ENCODE measurements at regions not wholly inside any gene's neighbourhood (a gene's known extent, or its start where the extent isn't known, plus 50 kb on each side); places are given as distances from the start of the nearest gene placed in this dataset.
"Not testable (repeated sequence)": the region's sequence is repeated elsewhere in the genome, so short reads cannot be mapped to it uniquely, and the experiment has no call there.

DNA sequence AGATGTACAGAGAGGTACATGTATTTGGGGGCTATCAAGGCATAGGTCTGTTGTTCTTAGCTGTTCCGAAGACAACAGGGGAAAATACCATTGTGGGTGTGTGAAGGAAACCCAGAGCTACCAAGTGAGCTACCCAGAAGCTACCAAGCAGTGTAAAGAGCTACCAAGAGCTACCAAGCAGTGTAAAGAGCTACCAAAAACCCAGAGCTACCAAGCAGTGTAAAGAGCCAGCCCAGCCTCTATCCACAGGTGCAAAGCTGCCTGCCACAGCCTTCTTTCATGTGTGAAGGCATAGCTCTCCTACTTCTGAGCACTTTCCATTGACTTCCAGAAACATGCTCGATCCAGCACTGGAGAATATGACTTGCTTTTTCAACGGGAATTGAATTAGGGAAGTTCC, 145.7 kb downstream of the AKAP11 start:
- Mint-ChIP-seq H3K27me3 (no peaks in the 10 kb centered on the region), H3K4me1 (peaks cover 61% of the 10 kb centered on the region), H3K4me3 (no peak overlapping the region), H3K9me3 (no peaks in the 10 kb centered on the region), H3K27ac (no peak overlapping the region)
- ATAC-seq (peak; percentile 52), DNase-seq (no peak)

DNA sequence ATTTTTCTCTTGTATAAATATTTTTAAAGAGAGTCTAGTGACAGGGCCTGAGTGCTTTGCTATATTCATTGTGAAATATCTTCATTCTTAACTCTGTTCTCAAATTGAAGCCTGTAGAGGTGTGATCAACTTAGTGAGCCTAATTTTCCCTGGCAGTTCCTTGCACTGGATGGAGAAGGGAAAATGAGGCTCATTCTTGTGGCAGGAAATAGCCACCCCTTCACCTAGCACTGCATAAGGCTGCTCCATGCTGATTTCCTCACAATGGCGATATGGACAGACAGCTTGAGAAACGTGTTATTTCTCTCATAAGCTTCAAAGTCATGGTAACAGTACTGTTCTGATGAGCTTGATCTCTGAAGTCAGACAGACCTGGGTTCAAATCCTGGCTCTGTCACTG, 146.2 kb downstream of the AKAP11 start:
- H3K4me3 Mint-ChIP-seq: no peak overlapping the region
- ATAC-seq (no peak), DNase-seq (no peak)
- H3K9me3 Mint-ChIP-seq: peaks cover 0 to 4% of the 10 kb centered on the region in 2 donors
- H3K27me3 Mint-ChIP-seq: no peaks in the 10 kb centered on the region
- H3K27ac Mint-ChIP-seq: no peak overlapping the region
- peaks cover 55% of the 10 kb centered on the region for H3K4me1 Mint-ChIP-seq

DNA sequence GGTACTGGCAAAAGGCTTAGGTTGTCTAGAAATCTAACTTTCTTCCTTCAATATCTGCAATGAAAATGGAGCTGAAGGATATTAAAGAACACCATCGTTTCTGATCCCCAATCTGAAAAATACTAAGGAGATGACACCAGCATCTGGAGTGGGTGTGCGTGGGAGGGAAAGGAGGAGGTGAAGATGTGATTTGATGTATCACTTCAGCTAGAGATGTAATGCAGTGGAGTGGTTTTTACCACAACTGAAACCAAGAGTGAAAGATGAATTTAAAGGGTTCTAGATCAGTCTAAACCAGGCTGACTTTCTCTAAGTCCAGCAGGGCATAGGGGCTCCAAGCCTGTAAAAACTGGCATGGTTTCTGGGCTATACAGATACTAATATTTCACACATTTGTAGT, 148.4 kb downstream of the AKAP11 start:
- DNase-seq (peak; percentile 28 to 55), ATAC-seq (peak; percentile 98)
- Mint-ChIP-seq H3K4me1 (peaks cover 40% of the 10 kb centered on the region), H3K4me3 (peak overlapping the region in 1 of 2 donors; percentile 17), H3K27me3 (no peaks in the 10 kb centered on the region), H3K9me3 (peaks cover 7 to 10% of the 10 kb centered on the region in 2 donors), H3K27ac (no peak overlapping the region)

DNA sequence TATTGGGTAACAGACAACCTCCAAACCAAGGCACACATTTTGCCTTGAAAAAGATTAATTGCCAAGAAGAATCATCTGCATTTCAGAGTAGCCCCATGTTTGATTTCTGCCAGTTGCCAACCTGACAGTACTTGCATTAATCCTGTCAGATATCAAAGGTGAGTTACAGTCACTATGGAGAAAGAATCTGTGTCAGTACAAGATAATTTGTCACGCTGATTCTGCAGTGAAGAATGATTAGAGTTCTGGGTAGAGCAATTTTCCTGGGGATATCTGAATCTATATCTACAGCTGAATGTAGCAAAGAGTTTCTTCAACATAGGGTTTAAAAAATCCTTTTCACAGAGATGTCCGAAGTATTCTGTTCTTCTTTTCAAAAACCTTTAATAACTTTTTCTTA, 150.7 kb downstream of the AKAP11 start:
- H3K9me3 Mint-ChIP-seq: peaks cover 7 to 10% of the 10 kb centered on the region in 2 donors
- no peak overlapping the region for H3K27ac Mint-ChIP-seq
- H3K4me1 Mint-ChIP-seq: peaks cover 36% of the 10 kb centered on the region
- no peak overlapping the region for H3K4me3 Mint-ChIP-seq
- no peak for DNase-seq
- H3K27me3 Mint-ChIP-seq: no peaks in the 10 kb centered on the region
- no peak for ATAC-seq

DNA sequence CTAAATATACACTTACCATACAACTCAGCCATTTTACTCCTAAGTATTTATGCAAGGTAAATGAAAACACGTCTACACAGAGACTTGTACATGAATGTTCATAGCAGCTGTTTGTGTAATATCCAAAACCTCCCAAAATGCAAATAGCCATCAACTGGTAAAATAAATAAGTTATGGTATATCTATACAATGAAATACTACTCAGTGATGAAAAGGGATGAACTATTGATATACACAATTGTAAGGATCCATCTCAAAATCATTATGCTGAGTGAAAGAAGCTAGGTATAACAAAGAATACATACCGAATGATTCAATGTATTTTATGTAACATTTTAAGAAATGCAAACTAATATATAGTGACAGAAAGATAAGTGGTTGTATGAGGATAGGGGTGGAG, 149.8 kb upstream of the TNFSF11 start:
- no peak overlapping the region for H3K4me3 Mint-ChIP-seq
- ATAC-seq (no peak), DNase-seq (no peak)
- H3K9me3 Mint-ChIP-seq: peaks cover 7 to 10% of the 10 kb centered on the region in 2 donors
- H3K27ac Mint-ChIP-seq: no peak overlapping the region
- H3K4me1 Mint-ChIP-seq: peaks cover 21% of the 10 kb centered on the region
- H3K27me3 Mint-ChIP-seq: no peaks in the 10 kb centered on the region

DNA sequence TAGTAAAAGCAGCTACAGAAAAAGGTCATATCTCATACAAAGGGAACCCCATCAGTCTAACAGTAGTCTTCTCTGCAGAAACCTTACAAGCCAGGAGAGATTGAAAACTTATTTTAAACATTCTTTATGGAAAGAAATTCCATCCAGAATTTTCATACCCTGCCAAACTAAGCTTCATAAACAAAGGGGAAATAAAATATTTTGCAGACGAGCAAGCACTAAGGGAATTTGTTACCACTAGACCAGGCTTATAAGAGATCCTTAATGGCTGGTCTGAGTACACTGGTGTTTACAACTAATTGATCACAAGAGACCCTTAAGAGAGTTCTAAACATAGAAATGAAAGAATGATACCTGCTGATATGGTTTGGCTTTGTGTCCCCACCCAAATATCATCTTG, 128.6 kb upstream of the TNFSF11 start:
- no peaks in the 10 kb centered on the region for H3K27me3 Mint-ChIP-seq
- H3K4me1 Mint-ChIP-seq: no peaks in the 10 kb centered on the region
- H3K9me3 Mint-ChIP-seq: peaks cover 34 to 48% of the 10 kb centered on the region in 2 donors
- H3K27ac Mint-ChIP-seq: no peak overlapping the region
- H3K4me3 Mint-ChIP-seq: no peak overlapping the region
- no peak for DNase-seq
- no peak for ATAC-seq

DNA sequence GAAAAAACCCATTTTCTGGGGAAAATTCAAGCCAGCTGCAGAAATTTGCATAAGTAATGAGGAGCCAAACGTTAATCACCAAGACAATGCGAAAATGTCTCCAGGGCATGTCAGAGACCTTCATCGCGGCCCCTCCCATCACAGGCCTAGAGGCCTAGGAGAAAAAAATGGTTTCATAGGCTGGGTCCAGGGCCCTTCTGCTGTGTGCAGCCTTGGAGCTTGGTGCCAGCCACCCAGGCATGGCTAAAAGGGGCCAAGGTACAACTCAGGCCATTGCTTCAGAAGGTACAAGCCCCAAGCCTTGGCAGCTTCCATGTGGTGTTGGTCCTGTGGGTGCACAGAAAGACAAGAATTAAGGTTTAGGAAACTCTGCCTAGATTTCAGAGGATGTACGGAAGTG, 127.4 kb upstream of the TNFSF11 start:
- H3K9me3 Mint-ChIP-seq: peaks cover 42 to 56% of the 10 kb centered on the region in 2 donors
- H3K27ac Mint-ChIP-seq, H3K27me3 Mint-ChIP-seq, DNase-seq, ATAC-seq, H3K4me1 Mint-ChIP-seq, H3K4me3 Mint-ChIP-seq: not testable (repeated sequence)

DNA sequence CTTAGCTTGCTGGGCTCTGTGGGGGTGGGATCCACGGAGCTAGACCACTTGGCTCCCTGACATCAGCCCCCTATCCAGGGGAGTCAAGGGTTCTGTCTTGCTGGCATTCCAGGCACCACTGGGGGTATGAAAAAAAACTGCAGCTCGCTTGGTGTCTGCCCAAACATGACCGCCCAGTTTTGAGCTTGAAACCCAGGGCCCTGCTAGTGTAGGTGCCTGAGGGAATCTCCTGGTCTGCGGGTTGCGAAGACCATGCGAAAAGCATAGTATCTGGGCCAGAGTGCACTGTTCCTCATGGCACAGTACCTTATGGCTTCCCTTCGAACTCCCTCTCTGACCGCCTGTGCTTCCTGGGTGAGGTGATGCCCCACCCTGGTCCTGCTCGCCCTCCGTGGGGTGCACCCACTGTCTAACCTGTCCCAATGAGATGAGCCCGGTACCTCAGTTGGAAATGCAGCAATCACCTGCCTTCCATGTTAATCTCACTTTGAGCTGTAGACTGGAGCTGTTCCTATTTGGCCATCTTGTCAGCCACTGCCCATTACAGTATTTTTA, 120.8 kb upstream of the TNFSF11 start:
- H3K4me3 Mint-ChIP-seq: no peak overlapping the region
- no peak for DNase-seq
- H3K9me3 Mint-ChIP-seq: peaks cover 19 to 21% of the 10 kb centered on the region in 2 donors
- no peaks in the 10 kb centered on the region for H3K27me3 Mint-ChIP-seq
- peaks cover 4% of the 10 kb centered on the region for H3K4me1 Mint-ChIP-seq
- no peak overlapping the region for H3K27ac Mint-ChIP-seq
- no peak for ATAC-seq

DNA sequence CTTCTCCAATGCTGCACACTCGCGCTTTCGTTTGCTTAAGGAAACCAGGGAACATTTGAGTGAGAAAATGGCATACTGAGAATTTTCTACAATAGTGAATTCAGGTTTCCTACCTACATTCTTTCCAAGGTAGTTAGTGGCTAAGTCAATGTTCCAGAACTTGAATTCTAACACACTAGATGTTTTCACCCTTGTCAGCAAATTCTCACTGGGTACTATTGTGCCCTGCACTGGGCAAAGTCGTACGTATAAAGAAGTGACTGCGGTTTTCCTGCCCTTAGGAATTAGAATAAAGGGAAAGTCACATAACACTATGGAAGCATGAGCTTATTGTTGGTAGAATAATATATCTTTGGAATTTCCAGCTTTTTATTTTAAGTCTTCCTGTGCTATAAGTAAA, 119.2 kb upstream of the TNFSF11 start:
- H3K27me3 Mint-ChIP-seq: no peaks in the 10 kb centered on the region
- no peak overlapping the region for H3K4me3 Mint-ChIP-seq
- peaks cover 18% of the 10 kb centered on the region in 2 donors for H3K9me3 Mint-ChIP-seq
- H3K27ac Mint-ChIP-seq: no peak overlapping the region
- DNase-seq (no peak), ATAC-seq (no peak)
- H3K4me1 Mint-ChIP-seq: peaks cover 7% of the 10 kb centered on the region

DNA sequence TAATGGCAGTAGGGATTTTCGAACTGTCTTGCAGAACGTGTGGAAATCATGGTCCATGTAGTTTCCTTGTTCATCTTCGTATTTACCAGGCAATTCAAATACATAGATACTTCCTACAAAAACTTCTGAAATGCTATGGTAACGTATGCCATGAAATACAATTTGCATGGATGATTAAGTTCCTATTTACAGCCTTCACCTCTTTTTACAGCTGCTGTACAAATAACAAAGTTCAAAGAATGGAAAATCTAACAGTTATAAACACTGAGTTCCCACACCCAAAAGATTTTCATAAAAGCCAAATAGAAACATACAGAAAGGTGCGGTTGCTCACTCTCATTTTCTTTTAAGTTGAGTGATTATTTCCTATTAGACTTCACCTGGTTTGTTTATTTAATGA, 115.8 kb upstream of the TNFSF11 start:
- ATAC-seq: no peak
- H3K9me3 Mint-ChIP-seq: peaks cover 29 to 39% of the 10 kb centered on the region in 2 donors
- no peak overlapping the region for H3K4me3 Mint-ChIP-seq
- no peak overlapping the region for H3K27ac Mint-ChIP-seq
- H3K27me3 Mint-ChIP-seq: no peaks in the 10 kb centered on the region
- peaks cover 7% of the 10 kb centered on the region for H3K4me1 Mint-ChIP-seq
- no peak for DNase-seq

DNA sequence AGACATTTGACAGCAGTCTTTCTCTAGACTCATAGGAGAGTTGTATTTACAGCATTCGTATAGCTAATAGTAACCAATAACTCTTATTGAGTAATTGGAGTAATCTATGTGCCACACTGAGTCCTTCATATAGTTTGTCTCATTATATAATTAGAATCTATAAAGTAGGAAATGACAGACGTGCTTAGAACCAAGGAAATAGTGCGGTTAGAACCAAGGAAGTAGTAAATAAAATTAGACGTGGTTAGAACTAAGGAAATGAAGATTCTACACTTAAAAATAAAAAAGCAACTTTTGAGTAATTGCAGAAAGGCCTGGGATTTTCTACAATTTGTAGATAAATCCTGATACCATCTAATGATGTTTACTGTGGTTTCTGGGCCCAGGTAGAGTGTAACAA, 107.8 kb upstream of the TNFSF11 start:
- no peak for ATAC-seq
- peaks cover 35 to 37% of the 10 kb centered on the region in 2 donors for H3K9me3 Mint-ChIP-seq
- H3K27me3 Mint-ChIP-seq: no peaks in the 10 kb centered on the region
- no peak overlapping the region for H3K27ac Mint-ChIP-seq
- no peak for DNase-seq
- H3K4me1 Mint-ChIP-seq: peaks cover 15% of the 10 kb centered on the region
- no peak overlapping the region for H3K4me3 Mint-ChIP-seq

DNA sequence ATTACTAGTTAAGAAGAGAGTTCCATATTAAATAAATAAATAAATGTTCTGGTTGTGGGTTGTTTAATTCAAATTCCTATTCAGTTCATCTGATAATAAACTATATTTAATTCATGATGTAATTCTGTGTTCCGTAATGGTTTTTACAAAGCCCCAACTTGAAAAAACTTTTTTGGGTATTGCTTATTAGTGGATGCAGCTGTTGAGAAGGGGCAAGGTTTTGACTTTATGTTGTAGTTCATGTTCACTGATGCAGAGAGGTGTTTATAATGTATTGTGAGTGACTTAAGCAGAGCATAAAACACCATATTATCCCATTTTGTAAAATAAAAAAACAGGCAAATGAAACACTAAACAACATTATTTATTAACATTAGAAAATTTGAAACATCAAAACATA, 107.3 kb upstream of the TNFSF11 start:
- peaks cover 30 to 34% of the 10 kb centered on the region in 2 donors for H3K9me3 Mint-ChIP-seq
- peaks cover 15% of the 10 kb centered on the region for H3K4me1 Mint-ChIP-seq
- ATAC-seq: no peak
- H3K4me3 Mint-ChIP-seq: no peak overlapping the region
- H3K27me3 Mint-ChIP-seq: no peaks in the 10 kb centered on the region
- DNase-seq: no peak
- H3K27ac Mint-ChIP-seq: no peak overlapping the region

DNA sequence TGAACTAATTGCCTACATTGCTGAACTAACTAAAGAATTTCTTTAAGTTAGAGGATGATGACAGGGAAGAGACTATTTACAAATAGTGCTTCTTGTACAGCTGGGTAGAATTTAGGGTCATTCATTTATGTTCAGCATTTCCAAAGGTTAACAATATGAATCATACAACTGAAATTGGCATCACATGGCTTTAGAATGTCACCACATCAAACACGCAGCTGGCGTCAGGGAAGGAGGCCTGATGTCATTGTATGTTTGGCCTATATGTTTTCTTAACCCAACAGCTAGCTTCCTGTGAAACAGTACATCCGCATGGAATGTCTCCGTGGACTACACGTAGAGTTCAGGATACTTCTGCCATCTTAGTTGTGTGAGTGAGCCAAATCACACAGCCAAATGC, 99.0 kb upstream of the TNFSF11 start:
- peak; percentile 24 to 43 for DNase-seq
- Mint-ChIP-seq H3K4me1 (peaks cover 16% of the 10 kb centered on the region), H3K27me3 (no peaks in the 10 kb centered on the region), H3K4me3 (no peak overlapping the region), H3K27ac (no peak overlapping the region), H3K9me3 (no peaks in the 10 kb centered on the region)
- ATAC-seq: peak; percentile 88

DNA sequence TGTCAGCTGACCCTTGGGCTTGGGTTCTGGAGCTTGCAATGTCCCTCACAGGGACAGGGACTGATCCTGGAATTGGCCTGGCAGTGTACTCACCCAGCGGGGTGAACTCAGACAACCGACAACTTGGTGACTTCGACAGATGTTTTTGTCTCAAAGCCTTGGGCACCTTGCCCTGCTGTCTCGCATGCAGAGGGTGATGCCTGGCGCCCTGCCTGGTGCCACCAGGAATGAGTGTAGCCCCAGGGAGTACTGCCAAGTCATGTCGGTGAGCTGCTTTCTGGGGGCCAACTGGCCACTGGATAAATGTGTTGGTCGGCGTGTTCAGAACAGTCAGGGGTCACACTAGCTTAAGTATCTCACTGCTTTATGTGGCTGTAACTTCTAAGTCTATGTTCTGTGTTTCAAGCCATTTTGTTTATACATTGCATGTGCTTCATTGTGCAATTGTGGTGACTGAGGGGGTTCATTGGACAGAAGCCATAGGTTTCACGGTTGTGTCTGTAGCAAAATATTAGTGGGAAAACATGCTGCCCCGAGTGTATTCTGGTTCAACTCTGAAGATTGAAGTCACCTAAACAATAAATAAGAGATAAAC, 96.3 kb upstream of the TNFSF11 start:
- no peak for DNase-seq
- Mint-ChIP-seq H3K27me3 (no peaks in the 10 kb centered on the region), H3K4me3 (no peak overlapping the region), H3K9me3 (no peaks in the 10 kb centered on the region), H3K4me1 (peaks cover 16% of the 10 kb centered on the region), H3K27ac (no peak overlapping the region)
- no peak for ATAC-seq

DNA sequence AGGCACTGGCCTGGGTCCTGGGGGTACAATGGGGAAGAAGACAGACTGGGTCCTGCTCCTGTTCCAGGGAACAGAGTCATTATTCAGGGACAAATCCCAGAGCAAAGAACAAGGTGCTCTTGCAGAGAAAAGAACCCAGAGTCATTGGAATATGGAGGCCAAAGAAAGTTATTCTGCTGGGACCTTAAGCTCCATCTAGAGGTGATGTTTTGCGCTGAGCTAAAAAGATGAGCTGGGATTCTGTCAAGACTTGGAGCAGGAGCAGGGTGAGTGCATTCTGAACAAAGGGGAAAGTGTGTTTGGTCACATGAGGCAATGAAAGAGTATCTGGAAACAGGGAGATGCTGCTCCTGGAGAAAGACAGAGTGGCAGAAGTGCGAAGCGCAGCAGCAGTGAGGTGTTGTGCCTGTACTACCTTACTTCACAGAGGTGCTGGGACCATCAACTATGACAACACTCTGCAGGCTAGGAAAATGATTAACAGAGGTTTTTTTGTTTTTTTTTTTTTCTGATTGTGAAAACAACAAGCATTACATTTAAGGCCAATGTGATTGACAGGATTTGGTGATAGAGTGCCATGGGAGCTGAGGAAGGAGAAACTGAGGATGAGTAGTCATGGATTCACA, 95.3 kb upstream of the TNFSF11 start:
- no peaks in the 10 kb centered on the region for H3K27me3 Mint-ChIP-seq

DNA sequence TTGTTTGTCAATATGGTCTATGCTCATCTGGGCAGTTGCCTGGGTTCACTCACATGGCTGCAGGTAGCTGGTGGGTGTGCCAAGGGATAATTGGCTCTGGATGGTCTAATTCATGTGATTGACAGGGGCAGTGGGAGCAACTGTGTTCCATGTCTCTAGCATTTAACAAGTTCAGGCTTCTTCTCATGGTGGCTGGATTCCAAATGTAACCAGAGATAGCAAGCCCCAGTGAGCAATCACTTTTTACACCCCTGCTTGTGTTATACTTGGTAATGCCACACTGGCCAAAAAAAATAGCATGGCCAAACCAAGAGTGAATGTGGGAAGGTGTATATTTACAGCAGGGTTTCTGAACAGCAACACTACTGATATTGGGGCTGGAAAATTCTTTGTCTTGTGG, 89.6 kb upstream of the TNFSF11 start:
- Mint-ChIP-seq H3K4me3 (no peak overlapping the region), H3K27me3 (no peaks in the 10 kb centered on the region)

More for the DNA sequence above, 95.3 kb upstream of the TNFSF11 start:
- ATAC-seq (no peak), DNase-seq (no peak)
- H3K4me3 Mint-ChIP-seq: no peak overlapping the region
- no peaks in the 10 kb centered on the region for H3K9me3 Mint-ChIP-seq
- peaks cover 16% of the 10 kb centered on the region for H3K4me1 Mint-ChIP-seq
- H3K27ac Mint-ChIP-seq: peak overlapping the region in 1 of 2 donors; percentile 28

More for the DNA sequence above, 89.6 kb upstream of the TNFSF11 start:
- Mint-ChIP-seq H3K9me3 (no peaks in the 10 kb centered on the region), H3K27ac (no peak overlapping the region), H3K4me1 (no peaks in the 10 kb centered on the region)
- DNase-seq: no peak
- no peak for ATAC-seq
